ENCODE measurements at regions not wholly inside any gene's neighbourhood (a gene's known extent, or its start where the extent isn't known, plus 50 kb on each side); places are given as distances from the start of the nearest gene placed in this dataset.
"Not testable (repeated sequence)": the region's sequence is repeated elsewhere in the genome, so short reads cannot be mapped to it uniquely, and the experiment has no call there.

DNA sequence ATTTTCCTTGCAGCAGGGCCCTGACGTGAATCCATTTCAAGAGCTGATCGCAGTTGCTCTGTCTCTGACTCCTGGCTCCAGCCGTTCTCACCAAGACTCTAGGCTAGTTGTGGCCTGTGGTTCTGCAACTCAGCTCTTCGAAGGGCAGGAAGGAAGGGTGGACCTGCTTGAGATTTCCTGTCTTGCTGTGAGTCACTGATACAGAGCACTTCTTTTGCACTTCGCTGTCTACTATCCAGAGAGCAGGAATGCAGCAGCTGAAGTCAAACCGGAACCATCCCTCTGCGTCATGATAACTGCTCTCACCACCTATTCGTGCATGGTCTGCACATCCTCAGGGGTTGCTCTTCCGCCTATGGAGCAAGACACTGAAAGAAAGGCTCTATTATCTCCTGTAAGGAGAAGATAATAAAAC, 59.7 kb downstream of the RAP2B start:
- Mint-ChIP-seq H3K27me3 (ENCODE audit: unreplicated experiment) (no peaks in the 10 kb centered on the region), H3K36me3 (ENCODE audit: insufficient read depth, unreplicated experiment) (no peaks in the 10 kb centered on the region), H3K4me3 (ENCODE audit: low read depth, unreplicated experiment) (no peak overlapping the region), H3K9me3 (ENCODE audit: low read depth, unreplicated experiment) (no peaks in the 10 kb centered on the region), H3K27ac (ENCODE audit: unreplicated experiment) (no peak overlapping the region), H3K4me1 (ENCODE audit: low read depth, unreplicated experiment) (no peaks in the 10 kb centered on the region)
- intact Hi-C loops (cut with micrococcal nuclease; ENCODE audit: unreplicated experiment), result no loop called here
- no TSS peak for BruUV-seq (replicated peaks)
- TF ChIP-seq, protein P1, sequence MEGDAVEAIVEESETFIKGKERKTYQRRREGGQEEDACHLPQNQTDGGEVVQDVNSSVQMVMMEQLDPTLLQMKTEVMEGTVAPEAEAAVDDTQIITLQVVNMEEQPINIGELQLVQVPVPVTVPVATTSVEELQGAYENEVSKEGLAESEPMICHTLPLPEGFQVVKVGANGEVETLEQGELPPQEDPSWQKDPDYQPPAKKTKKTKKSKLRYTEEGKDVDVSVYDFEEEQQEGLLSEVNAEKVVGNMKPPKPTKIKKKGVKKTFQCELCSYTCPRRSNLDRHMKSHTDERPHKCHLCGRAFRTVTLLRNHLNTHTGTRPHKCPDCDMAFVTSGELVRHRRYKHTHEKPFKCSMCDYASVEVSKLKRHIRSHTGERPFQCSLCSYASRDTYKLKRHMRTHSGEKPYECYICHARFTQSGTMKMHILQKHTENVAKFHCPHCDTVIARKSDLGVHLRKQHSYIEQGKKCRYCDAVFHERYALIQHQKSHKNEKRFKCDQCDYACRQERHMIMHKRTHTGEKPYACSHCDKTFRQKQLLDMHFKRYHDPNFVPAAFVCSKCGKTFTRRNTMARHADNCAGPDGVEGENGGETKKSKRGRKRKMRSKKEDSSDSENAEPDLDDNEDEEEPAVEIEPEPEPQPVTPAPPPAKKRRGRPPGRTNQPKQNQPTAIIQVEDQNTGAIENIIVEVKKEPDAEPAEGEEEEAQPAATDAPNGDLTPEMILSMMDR (IDR thresholded peaks at IDR 0.05; ENCODE audit: unreplicated experiment), result no peak
- no peak for DNase-seq
- CTCF ChIA-PET, result no interaction called here

DNA sequence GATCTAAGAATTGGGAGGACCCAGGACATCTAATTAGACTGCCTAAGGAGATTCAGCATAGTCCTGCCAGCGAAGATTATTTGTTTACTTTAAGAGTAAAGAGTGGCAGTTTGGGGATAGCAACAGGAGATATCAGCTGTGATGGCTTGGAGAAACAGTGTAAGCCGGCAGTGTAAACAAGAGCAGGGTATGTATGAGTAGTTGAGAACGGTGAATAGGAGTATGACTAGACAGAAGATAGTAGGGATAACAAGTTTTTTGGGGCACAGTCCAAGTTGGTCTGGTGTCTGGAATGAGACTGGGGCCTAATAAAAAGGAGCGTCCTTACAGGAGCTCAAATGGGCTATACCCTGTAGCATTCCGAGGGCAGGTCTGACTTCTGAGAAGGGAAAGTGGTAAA, 64.9 kb downstream of the RAP2B start:
- BruUV-seq (replicated peaks); intact Hi-C loops (cut with micrococcal nuclease; ENCODE audit: unreplicated experiment); DNase-seq; H3K4me3 Mint-ChIP-seq (ENCODE audit: low read depth, unreplicated experiment); H3K27ac Mint-ChIP-seq (ENCODE audit: unreplicated experiment); H3K9me3 Mint-ChIP-seq (ENCODE audit: low read depth, unreplicated experiment); CTCF ChIA-PET; H3K36me3 Mint-ChIP-seq (ENCODE audit: insufficient read depth, unreplicated experiment); H3K4me1 Mint-ChIP-seq (ENCODE audit: low read depth, unreplicated experiment): not testable (repeated sequence)
- H3K27me3 Mint-ChIP-seq (ENCODE audit: unreplicated experiment), result peaks cover 15% of the 10 kb centered on the region

DNA sequence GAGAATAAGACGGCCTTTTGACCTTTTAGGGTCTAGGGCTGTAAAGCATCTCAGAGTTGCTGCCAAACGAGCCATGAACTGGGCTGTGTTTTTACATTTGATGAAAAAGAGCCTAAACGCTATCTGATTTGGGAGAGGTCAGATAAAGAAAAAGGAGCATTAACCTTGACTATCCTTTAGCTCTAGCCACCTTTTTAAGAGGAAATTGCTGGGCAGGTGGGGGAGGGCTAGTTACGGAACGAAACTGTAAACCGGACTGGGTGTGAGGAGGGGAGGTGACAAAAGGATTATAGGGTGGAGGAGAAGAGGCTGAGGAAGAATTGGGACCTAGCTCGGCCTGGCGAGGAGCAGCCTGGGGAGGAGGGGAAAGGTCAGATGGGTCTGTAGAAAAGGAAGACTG, 68.4 kb downstream of the RAP2B start:
- H3K4me1 Mint-ChIP-seq (ENCODE audit: low read depth, unreplicated experiment); intact Hi-C loops (cut with micrococcal nuclease; ENCODE audit: unreplicated experiment); DNase-seq; H3K36me3 Mint-ChIP-seq (ENCODE audit: insufficient read depth, unreplicated experiment); CTCF ChIA-PET; H3K4me3 Mint-ChIP-seq (ENCODE audit: low read depth, unreplicated experiment); H3K27ac Mint-ChIP-seq (ENCODE audit: unreplicated experiment); BruUV-seq (replicated peaks); H3K9me3 Mint-ChIP-seq (ENCODE audit: low read depth, unreplicated experiment): not testable (repeated sequence)
- H3K27me3 Mint-ChIP-seq (ENCODE audit: unreplicated experiment), result peaks cover 15% of the 10 kb centered on the region

DNA sequence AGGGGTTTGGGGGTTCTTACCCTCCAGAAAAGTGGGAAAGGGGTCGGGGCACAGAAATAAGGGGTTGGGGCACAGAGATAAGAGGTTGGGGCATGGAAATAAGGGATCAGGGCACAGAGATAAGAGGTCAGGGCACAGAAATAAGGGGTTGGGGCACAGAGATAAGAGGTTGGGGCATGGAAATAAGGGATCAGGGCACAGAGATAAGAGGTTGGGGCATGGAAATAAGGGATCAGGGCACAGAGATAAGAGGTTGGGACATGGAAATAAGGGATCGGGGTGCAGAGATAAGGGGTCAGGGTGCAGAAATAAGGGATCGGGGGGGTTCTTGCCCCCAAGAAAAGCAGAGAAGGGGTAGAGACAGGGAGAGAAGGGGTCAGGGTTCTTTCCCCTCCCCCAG, 69.2 kb downstream of the RAP2B start:
- H3K4me1 Mint-ChIP-seq (ENCODE audit: low read depth, unreplicated experiment); BruUV-seq (replicated peaks); CTCF ChIA-PET; H3K27ac Mint-ChIP-seq (ENCODE audit: unreplicated experiment); intact Hi-C loops (cut with micrococcal nuclease; ENCODE audit: unreplicated experiment); DNase-seq; H3K36me3 Mint-ChIP-seq (ENCODE audit: insufficient read depth, unreplicated experiment); H3K9me3 Mint-ChIP-seq (ENCODE audit: low read depth, unreplicated experiment); H3K4me3 Mint-ChIP-seq (ENCODE audit: low read depth, unreplicated experiment): not testable (repeated sequence)
- H3K27me3 Mint-ChIP-seq (ENCODE audit: unreplicated experiment), result peaks cover 15% of the 10 kb centered on the region

DNA sequence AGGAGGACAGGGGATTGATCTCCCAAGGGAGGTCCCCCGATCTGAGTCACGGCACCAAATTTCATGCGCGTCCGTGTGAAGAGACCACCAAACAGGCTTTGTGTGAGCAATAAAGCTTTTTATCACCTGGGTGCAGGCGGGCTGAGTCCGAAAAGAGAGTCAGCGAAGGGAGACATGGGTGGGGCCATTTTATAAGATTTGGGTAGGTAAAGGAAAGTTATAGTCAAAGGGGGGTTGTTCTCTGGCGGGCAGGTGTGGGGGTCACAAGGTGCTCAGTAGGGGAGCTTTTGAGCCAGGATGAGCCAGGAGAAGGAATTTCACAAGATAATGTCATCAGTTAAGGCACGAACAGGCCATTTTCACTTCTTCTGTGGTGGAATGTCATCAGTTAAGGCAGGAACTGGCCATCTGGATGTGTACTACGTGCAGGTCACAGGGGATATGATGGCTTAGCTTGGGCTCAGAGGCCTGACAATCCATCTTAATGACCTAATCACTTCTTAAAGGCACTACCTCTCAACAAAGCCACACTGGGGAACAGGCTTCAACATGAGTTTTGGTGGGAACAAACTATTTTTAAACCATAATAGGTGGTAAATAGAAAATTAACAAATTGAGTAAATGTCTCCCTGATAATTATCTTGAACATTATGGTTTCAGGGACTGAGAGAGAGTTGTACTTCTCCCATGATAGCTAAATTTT, 70.2 kb downstream of the RAP2B start:
- H3K36me3 Mint-ChIP-seq (ENCODE audit: insufficient read depth, unreplicated experiment); H3K27ac Mint-ChIP-seq (ENCODE audit: unreplicated experiment); H3K4me3 Mint-ChIP-seq (ENCODE audit: low read depth, unreplicated experiment); BruUV-seq (replicated peaks); intact Hi-C loops (cut with micrococcal nuclease; ENCODE audit: unreplicated experiment); CTCF ChIA-PET; H3K9me3 Mint-ChIP-seq (ENCODE audit: low read depth, unreplicated experiment); H3K4me1 Mint-ChIP-seq (ENCODE audit: low read depth, unreplicated experiment); DNase-seq: not testable (repeated sequence)
- peaks cover 15% of the 10 kb centered on the region for H3K27me3 Mint-ChIP-seq (ENCODE audit: unreplicated experiment)

DNA sequence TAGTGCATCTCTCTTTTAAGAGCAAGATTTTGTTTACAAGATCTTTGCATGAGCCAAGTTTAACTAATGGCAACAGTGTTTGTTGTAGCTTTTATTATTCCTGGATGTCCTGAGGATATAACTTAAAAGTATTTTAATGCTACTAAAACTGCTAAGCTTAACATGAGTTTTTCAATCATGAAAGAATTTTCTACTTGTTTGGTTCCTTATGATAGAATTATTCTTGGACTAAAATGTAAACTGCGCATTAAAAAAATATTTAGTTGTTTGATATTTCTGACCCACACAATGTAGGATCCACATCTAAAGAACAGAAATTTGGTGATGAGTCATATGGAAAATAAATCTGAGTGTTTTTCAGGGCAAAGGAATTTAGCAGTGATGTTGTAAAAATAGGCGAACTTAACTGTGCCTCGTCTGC, 70.8 kb downstream of the RAP2B start:
- CTCF ChIA-PET, result no interaction called here
- no peaks in the 10 kb centered on the region for H3K9me3 Mint-ChIP-seq (ENCODE audit: low read depth, unreplicated experiment)
- BruUV-seq (replicated peaks), result no TSS peak
- no peak for DNase-seq
- no peaks in the 10 kb centered on the region for H3K4me1 Mint-ChIP-seq (ENCODE audit: low read depth, unreplicated experiment)
- no peak overlapping the region for H3K4me3 Mint-ChIP-seq (ENCODE audit: low read depth, unreplicated experiment)
- TF ChIP-seq, protein P1 (IDR thresholded peaks at IDR 0.05; ENCODE audit: unreplicated experiment), result no peak
- peaks cover 15% of the 10 kb centered on the region for H3K27me3 Mint-ChIP-seq (ENCODE audit: unreplicated experiment)
- intact Hi-C loops (cut with micrococcal nuclease; ENCODE audit: unreplicated experiment), result no loop called here
- H3K36me3 Mint-ChIP-seq (ENCODE audit: insufficient read depth, unreplicated experiment), result no peaks in the 10 kb centered on the region
- H3K27ac Mint-ChIP-seq (ENCODE audit: unreplicated experiment), result no peak overlapping the region
